Psoas muscle (tissue), 7 donors: ENCODE measurements at regions not wholly inside any gene's neighbourhood (a gene's known extent, or its start where the extent isn't known, plus 50 kb on each side); places are given as distances from the start of the nearest gene placed in this dataset.

Experiments
- ATAC-seq, 4 donors: fragments of 200-7000 bp; cut with Tn5 transposase; one replicate each; pipeline ENCODE4 v1.9.1; 2020; ENCODE audit warnings: moderate library complexity in 3 of 4, mild to moderate bottlenecking in 2 of 4
- DNase-seq, 2 donors: peaks; one replicate each; pipeline ENCODE4 v3.0.0-alpha.2; 2020
- H3K27ac ChIP-seq: fragments of 200-600 bp; one replicate; pipeline ENCODE4 v1.8.0; 2022
- H3K27me3 ChIP-seq, 3 donors: fragments of 200-600 bp in 1 of 3; one replicate each; pipeline versions ENCODE4 v1.6.1 to v1.8.0; 2013 to 2022; ENCODE audit warnings: low read length in 2 of 3, mild to moderate bottlenecking in 2 of 3, moderate library complexity in 1 of 3; ENCODE audit not compliant: insufficient read depth in 3 of 3
- H3K36me3 ChIP-seq, 2 donors: fragments of 200-600 bp in 1 of 2; one replicate each; pipeline versions ENCODE4 v1.6.1 to v1.8.0; 2013 to 2022; ENCODE audit warnings: low read depth in 1 of 2, mild to moderate bottlenecking in 1 of 2, moderate library complexity in 1 of 2; ENCODE audit not compliant: insufficient read depth in 1 of 2
- H3K4me1 ChIP-seq: fragments of 200-600 bp; one replicate; pipeline ENCODE4 v1.8.0; 2022
- H3K4me3 ChIP-seq: fragments of 200-600 bp; one replicate; pipeline ENCODE4 v1.8.0; 2022; ENCODE audit warnings: mild to moderate bottlenecking
- H3K9me3 ChIP-seq: fragments of 200-600 bp; one replicate; pipeline ENCODE4 v1.8.0; 2022
- WGBS, 3 donors: extraction: QIAGEN DNeasy Blood & Tissue Kit; methylation state at CpG; one replicate each; pipeline versions ENCODE4 v1.1.6 to v1.1.7; 2013; 5-methylcytosine and 5-hydroxymethylcytosine counted together
- intact Hi-C, 2 donors: fragments of 100-400 bp; cut with DNase I; formaldehyde crosslinking; loops; one replicate each; pipeline versions ENCODE4 v1.11.0 to v1.14.2; 2022
- TF ChIP-seq, protein P1 (sequence below): fragments of 200-600 bp; IDR thresholded peaks from one replicate; pipeline ENCODE4 v1.8.0; 2022; ENCODE audit warnings: antibody characterized with exemption
- donor health status: healthy with polysubstance abuse.
- donor health status: DM: no; HTN: no; CAD: no; lungs with moderate emphysema.
- donor health status: Bipolar disorder and iron deficiency.
- donor health status: healthy.
- donor health status: DM: yes; HTN: yes; CAD: no.
- donor health status: DM: no; HTN: no; CAD: no.
- donor health status: DM: yes; HTN: yes; CAD: no.

DNA sequence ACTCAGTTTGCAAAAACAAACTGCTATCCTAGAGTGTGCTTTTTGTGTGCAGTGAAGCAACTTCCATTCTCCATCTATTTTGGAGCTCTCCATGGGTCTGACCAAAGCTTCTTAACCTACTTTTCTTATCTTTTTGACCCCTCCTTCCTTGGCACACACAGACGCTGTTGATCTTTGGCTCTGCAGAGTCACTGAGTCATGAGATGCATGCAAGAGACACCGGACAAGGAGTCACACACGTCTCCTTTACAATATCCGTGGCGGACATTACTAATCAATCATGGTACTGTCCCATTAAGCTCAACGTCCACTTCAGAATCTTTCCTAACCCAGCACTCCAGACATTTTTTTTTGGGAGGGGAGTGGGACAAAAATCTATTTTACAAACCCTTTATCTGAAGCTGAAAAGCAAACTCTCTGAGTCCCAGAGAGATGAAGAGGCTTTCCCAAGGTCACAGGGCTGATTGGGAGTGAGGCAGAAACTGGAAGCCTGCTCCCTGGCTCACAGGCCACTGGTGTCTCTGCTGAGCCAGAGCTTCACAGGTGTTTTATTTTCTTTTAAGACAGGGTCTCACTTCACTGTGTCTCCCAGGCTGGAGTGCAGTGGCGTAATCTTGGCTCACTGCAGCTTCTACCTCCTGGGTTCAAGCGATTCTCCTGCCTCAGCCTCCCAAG, 165.8 kb upstream of the SYT13 start:
- intact Hi-C loops: no loop called here
- no peak for DNase-seq
- Histone ChIP-seq H3K4me3 (no peak overlapping the region), H3K27me3 (peaks cover 0 to 7% (median 3%) of the 10 kb centered on the region in 3 donors), H3K27ac (no peak overlapping the region), H3K9me3 (no peaks in the 10 kb centered on the region), H3K4me1 (no peaks in the 10 kb centered on the region), H3K36me3 (no peaks in the 10 kb centered on the region)
- ATAC-seq: no peak
- TF ChIP-seq, protein P1, sequence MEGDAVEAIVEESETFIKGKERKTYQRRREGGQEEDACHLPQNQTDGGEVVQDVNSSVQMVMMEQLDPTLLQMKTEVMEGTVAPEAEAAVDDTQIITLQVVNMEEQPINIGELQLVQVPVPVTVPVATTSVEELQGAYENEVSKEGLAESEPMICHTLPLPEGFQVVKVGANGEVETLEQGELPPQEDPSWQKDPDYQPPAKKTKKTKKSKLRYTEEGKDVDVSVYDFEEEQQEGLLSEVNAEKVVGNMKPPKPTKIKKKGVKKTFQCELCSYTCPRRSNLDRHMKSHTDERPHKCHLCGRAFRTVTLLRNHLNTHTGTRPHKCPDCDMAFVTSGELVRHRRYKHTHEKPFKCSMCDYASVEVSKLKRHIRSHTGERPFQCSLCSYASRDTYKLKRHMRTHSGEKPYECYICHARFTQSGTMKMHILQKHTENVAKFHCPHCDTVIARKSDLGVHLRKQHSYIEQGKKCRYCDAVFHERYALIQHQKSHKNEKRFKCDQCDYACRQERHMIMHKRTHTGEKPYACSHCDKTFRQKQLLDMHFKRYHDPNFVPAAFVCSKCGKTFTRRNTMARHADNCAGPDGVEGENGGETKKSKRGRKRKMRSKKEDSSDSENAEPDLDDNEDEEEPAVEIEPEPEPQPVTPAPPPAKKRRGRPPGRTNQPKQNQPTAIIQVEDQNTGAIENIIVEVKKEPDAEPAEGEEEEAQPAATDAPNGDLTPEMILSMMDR: no peak
- 52 to 60% (median 59%) methylated on average over 8 of the region's 8 CpGs for WGBS, 3 donors

DNA sequence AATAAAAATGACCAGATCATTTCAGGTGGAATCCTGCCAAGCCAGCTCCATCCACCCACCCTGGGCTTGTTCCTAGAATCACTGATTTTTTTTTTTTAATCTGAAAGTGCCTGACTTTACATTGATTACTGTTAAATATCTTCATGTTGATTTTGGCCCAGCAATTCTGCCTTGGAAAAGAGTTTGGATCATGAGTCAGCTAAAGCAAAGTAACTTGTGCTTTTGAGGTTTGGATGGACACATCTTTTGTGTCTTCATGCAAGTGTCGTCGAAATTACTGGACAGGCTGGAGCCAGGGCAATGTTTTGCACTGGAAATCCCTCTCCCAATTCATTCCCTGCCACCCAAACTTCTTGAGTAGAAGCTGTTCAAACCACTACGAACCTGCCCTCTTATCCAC, 164.0 kb upstream of the SYT13 start:
- WGBS, 3 donors: 61 to 77% (median 70%) methylated on average over 3 of the region's 3 CpGs
- H3K27ac ChIP-seq: no peak overlapping the region
- peaks cover 0 to 17% (median 4%) of the 10 kb centered on the region in 3 donors for H3K27me3 ChIP-seq
- TF ChIP-seq, protein P1: no peak
- no peak overlapping the region for H3K4me3 ChIP-seq
- DNase-seq: no peak
- H3K36me3 ChIP-seq: no peaks in the 10 kb centered on the region
- H3K4me1 ChIP-seq: no peaks in the 10 kb centered on the region
- no peak for ATAC-seq
- intact Hi-C loops: no loop called here
- H3K9me3 ChIP-seq: no peaks in the 10 kb centered on the region

DNA sequence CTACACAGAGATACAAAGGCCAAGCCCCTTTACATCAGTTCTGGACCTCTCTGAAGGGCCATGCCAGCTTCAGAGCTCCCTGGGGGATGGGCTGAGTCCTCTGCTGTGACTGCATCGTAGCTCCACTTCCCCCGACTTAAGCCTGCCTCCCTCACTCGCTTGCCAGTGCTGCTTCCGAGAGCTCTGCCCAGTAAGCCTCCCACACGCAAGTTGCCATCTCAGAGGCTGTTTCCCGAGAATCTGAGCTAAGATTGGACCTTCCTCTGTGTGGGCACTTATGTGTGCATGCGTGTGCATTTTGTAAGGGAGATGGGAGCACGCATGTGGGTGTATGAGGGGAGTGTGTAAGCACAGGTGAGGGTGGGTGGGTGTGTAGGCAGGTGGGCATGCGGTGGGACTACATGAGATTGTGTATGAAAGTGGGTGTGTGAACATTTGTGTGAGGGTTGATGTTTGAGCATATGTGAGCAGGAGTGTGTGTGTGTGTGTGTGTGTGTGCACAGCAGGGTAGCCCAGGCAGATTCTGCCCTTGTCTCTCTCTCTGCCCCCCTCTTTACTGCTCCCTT, 163.0 kb upstream of the SYT13 start:
- ATAC-seq: no peak
- no peaks in the 10 kb centered on the region for H3K36me3 ChIP-seq
- H3K9me3 ChIP-seq: no peaks in the 10 kb centered on the region
- TF ChIP-seq, protein P1: no peak
- DNase-seq: no peak
- no peak overlapping the region for H3K4me3 ChIP-seq
- H3K4me1 ChIP-seq: no peaks in the 10 kb centered on the region
- intact Hi-C loops: no loop called here
- H3K27ac ChIP-seq: no peak overlapping the region
- 59 to 64% (median 61%) methylated on average over 9 of the region's 9 CpGs for WGBS, 3 donors
- H3K27me3 ChIP-seq: peaks cover 0 to 28% (median 2%) of the 10 kb centered on the region in 3 donors

DNA sequence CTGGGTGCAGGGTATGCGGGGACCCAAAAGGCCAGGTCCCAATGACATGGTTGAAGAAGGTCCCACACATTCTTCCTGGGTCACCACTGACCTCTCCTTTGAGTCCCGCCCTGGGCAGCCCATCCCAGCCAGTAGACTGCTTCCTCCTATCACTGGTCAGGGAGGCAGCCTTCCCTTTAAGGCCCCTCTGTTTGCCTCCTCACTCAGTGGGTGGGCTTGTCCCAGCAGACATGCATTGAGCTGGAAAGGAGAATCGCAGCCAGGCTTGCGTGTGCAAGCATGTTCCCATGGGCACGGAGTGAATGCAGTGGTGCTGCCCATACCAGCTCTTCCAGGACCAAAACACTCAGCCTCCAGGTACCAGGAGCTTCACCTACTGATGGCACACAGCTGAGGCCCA, 162.4 kb upstream of the SYT13 start:
- TF ChIP-seq, protein P1: no peak
- no peaks in the 10 kb centered on the region for H3K36me3 ChIP-seq
- DNase-seq (no peak), ATAC-seq (no peak)
- no peaks in the 10 kb centered on the region for H3K9me3 ChIP-seq
- H3K4me1 ChIP-seq: no peaks in the 10 kb centered on the region
- 77 to 82% (median 78%) methylated on average over 5 of the region's 5 CpGs for WGBS, 3 donors
- H3K4me3 ChIP-seq: no peak overlapping the region
- intact Hi-C loops: no loop called here
- no peak overlapping the region for H3K27ac ChIP-seq
- peaks cover 0 to 32% (median 2%) of the 10 kb centered on the region in 3 donors for H3K27me3 ChIP-seq
